Astrocyte (in vitro differentiated cells and primary cell): ENCODE measurements at regions not wholly inside any gene's neighbourhood (a gene's known extent, or its start where the extent isn't known, plus 50 kb on each side); places are given as distances from the start of the nearest gene placed in this dataset.

Experiments used
- CTCF ChIP-seq: IDR thresholded peaks from 2 replicates; pipeline ENCODE4 v1.5.1; 2011; ENCODE audit warnings: low read depth, mild to moderate bottlenecking, inconsistent platforms, low read length, moderate library complexity; ENCODE audit not compliant: insufficient read depth
- EZH2 ChIP-seq: IDR thresholded peaks from 2 replicates; pipeline ENCODE4 v1.6.1; 2012; ENCODE audit warnings: mild to moderate bottlenecking, low read length, inconsistent platforms; ENCODE audit not compliant: insufficient read depth

GRCh38 chr13:34124666-34125306, 306.8 kb downstream of the RFC3 start:
- TF ChIP-seq CTCF (no peak), EZH2 (no peak)
